Central memory CD8-positive, alpha-beta T cell (primary cell): ENCODE measurements at regions not wholly inside any gene's neighbourhood (a gene's known extent, or its start where the extent isn't known, plus 50 kb on each side); places are given as distances from the start of the nearest gene placed in this dataset.

Source experiments
- ATAC-seq: fragments of 150-1000 bp; cut with Tn5 transposase; replicated peaks from 2 replicates; pipeline ENCODE4 v1.10.0; 2022; ENCODE audit warnings: mild to moderate bottlenecking, moderate FRiP score, moderate number of reproducible peaks; ENCODE audit not compliant: poor library complexity, severe bottlenecking; ENCODE audit errors: extremely low read depth
- DNase-seq, 2 donors: peaks; one replicate each; pipeline ENCODE4 v3.0.0; 2021; ENCODE audit warnings: low spot score in 2 of 2
- H3K27ac Mint-ChIP-seq: one replicate; pipeline ENCODE4 v1.8.0; 2022; ENCODE audit warnings: low read depth, mild to moderate bottlenecking, moderate library complexity, mixed read lengths
- H3K27me3 Mint-ChIP-seq: one replicate; pipeline ENCODE4 v1.8.0; 2022; ENCODE audit warnings: mixed read lengths
- H3K36me3 Mint-ChIP-seq: one replicate; pipeline ENCODE4 v1.8.0; 2022; ENCODE audit warnings: mild to moderate bottlenecking, moderate library complexity, mixed read lengths; ENCODE audit not compliant: insufficient read depth
- H3K4me1 Mint-ChIP-seq: one replicate; pipeline ENCODE4 v1.8.0; 2022; ENCODE audit warnings: mixed read lengths
- H3K4me3 Mint-ChIP-seq: one replicate; pipeline ENCODE4 v1.8.0; 2022; ENCODE audit warnings: mild to moderate bottlenecking, moderate library complexity, mixed read lengths
- H3K9me3 Mint-ChIP-seq: one replicate; pipeline ENCODE4 v1.8.0; 2022; ENCODE audit warnings: mixed read lengths

- no peaks in the 10 kb centered on the region for H3K9me3 Mint-ChIP-seq
- no peaks in the 10 kb centered on the region for H3K4me1 Mint-ChIP-seq
- peaks cover 2% of the 10 kb centered on the region for H3K36me3 Mint-ChIP-seq
Observed at GRCh38 chr14:100955201-100955600, 51.7 kb upstream of the RTL1 start.

GRCh38 chr14:100962494-100962893, 59.0 kb upstream of the RTL1 start:
- no peak overlapping the region for H3K27ac Mint-ChIP-seq
- H3K4me1 Mint-ChIP-seq = no peaks in the 10 kb centered on the region
- ATAC-seq (no peak), DNase-seq (no peak)
- peaks cover 13% of the 10 kb centered on the region for H3K27me3 Mint-ChIP-seq
- peaks cover 2% of the 10 kb centered on the region for H3K36me3 Mint-ChIP-seq
- H3K4me3 Mint-ChIP-seq = no peak overlapping the region
- H3K9me3 Mint-ChIP-seq = no peaks in the 10 kb centered on the region

More at GRCh38 chr14:100955201-100955600, 51.7 kb upstream of the RTL1 start:
- ATAC-seq = no peak
- DNase-seq = no peak
- H3K27ac Mint-ChIP-seq = no peak overlapping the region
- peaks cover 24% of the 10 kb centered on the region for H3K27me3 Mint-ChIP-seq
- no peak overlapping the region for H3K4me3 Mint-ChIP-seq

- Mint-ChIP-seq H3K4me1 (no peaks in the 10 kb centered on the region), H3K4me3 (no peak overlapping the region), H3K27me3 (peaks cover 8% of the 10 kb centered on the region), H3K27ac (no peak overlapping the region), H3K9me3 (no peaks in the 10 kb centered on the region), H3K36me3 (no peaks in the 10 kb centered on the region)
- DNase-seq = no peak
- ATAC-seq = no peak
Observed at GRCh38 chr14:100965296-100965695, 61.8 kb upstream of the RTL1 start.

- no peak overlapping the region for H3K27ac Mint-ChIP-seq
- ATAC-seq (no peak), DNase-seq (no peak)
- no peaks in the 10 kb centered on the region for H3K36me3 Mint-ChIP-seq
- H3K27me3 Mint-ChIP-seq = peaks cover 9% of the 10 kb centered on the region
- H3K9me3 Mint-ChIP-seq = no peaks in the 10 kb centered on the region
- H3K4me3 Mint-ChIP-seq = no peak overlapping the region
- H3K4me1 Mint-ChIP-seq = no peaks in the 10 kb centered on the region
Observed at GRCh38 chr14:100967178-100967577, 63.7 kb upstream of the RTL1 start.

- H3K9me3 Mint-ChIP-seq = no peaks in the 10 kb centered on the region
- H3K27ac Mint-ChIP-seq = no peak overlapping the region
- no peak for ATAC-seq
- peaks cover 16% of the 10 kb centered on the region for H3K27me3 Mint-ChIP-seq
- no peaks in the 10 kb centered on the region for H3K36me3 Mint-ChIP-seq
- no peak overlapping the region for H3K4me3 Mint-ChIP-seq
- no peak for DNase-seq
- no peaks in the 10 kb centered on the region for H3K4me1 Mint-ChIP-seq
Observed at GRCh38 chr14:100967930-100968329, 64.4 kb upstream of the RTL1 start.

GRCh38 chr14:100972118-100972897, 68.8 kb upstream of the RTL1 start:
- peaks cover 25% of the 10 kb centered on the region for H3K27me3 Mint-ChIP-seq
- no peak for DNase-seq
- no peaks in the 10 kb centered on the region for H3K9me3 Mint-ChIP-seq
- no peaks in the 10 kb centered on the region for H3K4me1 Mint-ChIP-seq
- H3K36me3 Mint-ChIP-seq = no peaks in the 10 kb centered on the region
- no peak overlapping the region for H3K27ac Mint-ChIP-seq
- no peak for ATAC-seq
- H3K4me3 Mint-ChIP-seq = no peak overlapping the region

- H3K4me3 Mint-ChIP-seq = no peak overlapping the region
- H3K27ac Mint-ChIP-seq = no peak overlapping the region
- DNase-seq (no peak), ATAC-seq (no peak)
- H3K9me3 Mint-ChIP-seq = no peaks in the 10 kb centered on the region
- no peaks in the 10 kb centered on the region for H3K4me1 Mint-ChIP-seq
- H3K27me3 Mint-ChIP-seq = peaks cover 48% of the 10 kb centered on the region
- no peaks in the 10 kb centered on the region for H3K36me3 Mint-ChIP-seq
Observed at GRCh38 chr14:100975671-100976070, 72.1 kb upstream of the RTL1 start.

GRCh38 chr14:100979079-100979478, 75.6 kb upstream of the RTL1 start:
- H3K4me1 Mint-ChIP-seq = no peaks in the 10 kb centered on the region
- no peaks in the 10 kb centered on the region for H3K9me3 Mint-ChIP-seq
- DNase-seq (no peak), ATAC-seq (no peak)
- H3K4me3 Mint-ChIP-seq = no peak overlapping the region
- H3K27me3 Mint-ChIP-seq = peaks cover 57% of the 10 kb centered on the region
- no peaks in the 10 kb centered on the region for H3K36me3 Mint-ChIP-seq
- H3K27ac Mint-ChIP-seq = no peak overlapping the region

GRCh38 chr14:100979780-100980179, 76.3 kb upstream of the RTL1 start:
- ATAC-seq = no peak
- H3K27me3 Mint-ChIP-seq = peaks cover 57% of the 10 kb centered on the region
- H3K4me1 Mint-ChIP-seq = no peaks in the 10 kb centered on the region
- H3K9me3 Mint-ChIP-seq = no peaks in the 10 kb centered on the region
- no peak overlapping the region for H3K27ac Mint-ChIP-seq
- no peak for DNase-seq
- H3K4me3 Mint-ChIP-seq = no peak overlapping the region
- no peaks in the 10 kb centered on the region for H3K36me3 Mint-ChIP-seq

- H3K4me3 Mint-ChIP-seq = no peak overlapping the region
- no peak overlapping the region for H3K27ac Mint-ChIP-seq
- no peak for ATAC-seq
- H3K36me3 Mint-ChIP-seq = no peaks in the 10 kb centered on the region
- H3K27me3 Mint-ChIP-seq = peaks cover 65% of the 10 kb centered on the region
- DNase-seq = no peak
- H3K4me1 Mint-ChIP-seq = no peaks in the 10 kb centered on the region
- H3K9me3 Mint-ChIP-seq = no peaks in the 10 kb centered on the region
Observed at GRCh38 chr14:100980823-100981222, 77.3 kb upstream of the RTL1 start.

- Mint-ChIP-seq H3K9me3 (no peaks in the 10 kb centered on the region), H3K36me3 (no peaks in the 10 kb centered on the region), H3K4me3 (no peak overlapping the region), H3K27me3 (peaks cover 65% of the 10 kb centered on the region), H3K27ac (no peak overlapping the region), H3K4me1 (no peaks in the 10 kb centered on the region)
- DNase-seq (no peak), ATAC-seq (no peak)
Observed at GRCh38 chr14:100981809-100982208, 78.3 kb upstream of the RTL1 start.

GRCh38 chr14:100982353-100982752, 78.8 kb upstream of the RTL1 start:
- Mint-ChIP-seq H3K36me3 (no peaks in the 10 kb centered on the region), H3K4me3 (no peak overlapping the region), H3K27me3 (peaks cover 60% of the 10 kb centered on the region), H3K27ac (no peak overlapping the region), H3K4me1 (no peaks in the 10 kb centered on the region), H3K9me3 (no peaks in the 10 kb centered on the region)
- ATAC-seq (no peak), DNase-seq (no peak)

- no peak for ATAC-seq
- H3K27me3 Mint-ChIP-seq = peaks cover 56% of the 10 kb centered on the region
- DNase-seq = no peak
- no peak overlapping the region for H3K4me3 Mint-ChIP-seq
- H3K36me3 Mint-ChIP-seq = no peaks in the 10 kb centered on the region
- no peak overlapping the region for H3K27ac Mint-ChIP-seq
- H3K9me3 Mint-ChIP-seq = no peaks in the 10 kb centered on the region
- H3K4me1 Mint-ChIP-seq = no peaks in the 10 kb centered on the region
Observed at GRCh38 chr14:100982762-100983161, 79.2 kb upstream of the RTL1 start.
